SK-N-MC (cell line): ENCODE measurements at regions not wholly inside any gene's neighbourhood (a gene's known extent, or its start where the extent isn't known, plus 50 kb on each side); places are given as distances from the start of the nearest gene placed in this dataset.

Source experiments
- EZH2 ChIP-seq: fragments of 200-600 bp; sonication (generic); IDR thresholded peaks from one replicate; pipeline ENCODE4 v1.6.1; 2017; ENCODE audit warnings: antibody characterized with exemption
- POLR2AphosphoS5 ChIP-seq: IDR thresholded peaks from 2 replicates; pipeline ENCODE4 v1.6.1; 2012; ENCODE audit warnings: mild to moderate bottlenecking, low read depth, low read length, borderline replicate concordance

- TF ChIP-seq EZH2 = no peak
- TF ChIP-seq POLR2AphosphoS5 = no peak
Observed at GRCh38 chr6:132998418-132998817, 184.0 kb downstream of the RPS12 start.
